Fibroblast of pulmonary artery (primary cell): ENCODE measurements at regions not wholly inside any gene's neighbourhood (a gene's known extent, or its start where the extent isn't known, plus 50 kb on each side); places are given as distances from the start of the nearest gene placed in this dataset.

ENCODE experiments used
- DNase-seq: peaks from one replicate; pipeline ENCODE4 v3.0.0-alpha.2; 2010; ENCODE audit warnings: low read depth
- H3K4me3 ChIP-seq: replicated peaks from 2 replicates; pipeline ENCODE4 v1.5.1; 2011; ENCODE audit warnings: low read depth, mild to moderate bottlenecking, control low read depth, low read length, moderate library complexity
- CTCF ChIP-seq: IDR thresholded peaks from 2 replicates; pipeline ENCODE4 v1.5.1; 2011; ENCODE audit warnings: mild to moderate bottlenecking, control low read depth, low read length, inconsistent platforms; ENCODE audit errors: missing control alignments

- H3K4me3 ChIP-seq: no peak overlapping the region
- TF ChIP-seq CTCF: no peak
- no peak for DNase-seq
Measured at GRCh38 chr5:121533814-121534213, 317.9 kb upstream of the FTMT start.

DNA sequence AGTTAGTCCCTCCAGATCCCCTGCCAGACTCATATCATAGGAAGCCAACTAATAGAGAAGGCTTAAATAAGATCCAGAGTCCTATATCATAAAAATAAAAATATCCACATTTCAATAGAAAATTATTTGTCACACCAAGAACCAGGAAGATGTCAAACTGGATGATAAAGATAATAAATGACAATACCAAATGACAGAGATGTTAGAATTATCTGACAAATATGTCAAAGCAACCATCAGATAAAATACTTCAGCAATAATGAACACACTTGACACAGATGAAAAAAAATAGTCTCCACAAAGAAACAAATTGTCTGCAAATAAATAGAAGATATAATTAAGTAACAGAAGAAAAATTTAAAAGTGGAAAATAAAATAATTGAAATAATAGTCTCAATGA is 300.7 kb upstream of the FTMT start:
- DNase-seq: no peak
- TF ChIP-seq CTCF: no peak
- no peak overlapping the region for H3K4me3 ChIP-seq

GRCh38 chr5:121559832-121560231 is 291.9 kb upstream of the FTMT start:
- TF ChIP-seq CTCF: no peak
- no peak for DNase-seq
- H3K4me3 ChIP-seq: no peak overlapping the region

GRCh38 chr5:121572061-121572460 is 279.6 kb upstream of the FTMT start:
- no peak overlapping the region for H3K4me3 ChIP-seq
- DNase-seq: no peak
- TF ChIP-seq CTCF: no peak

DNA sequence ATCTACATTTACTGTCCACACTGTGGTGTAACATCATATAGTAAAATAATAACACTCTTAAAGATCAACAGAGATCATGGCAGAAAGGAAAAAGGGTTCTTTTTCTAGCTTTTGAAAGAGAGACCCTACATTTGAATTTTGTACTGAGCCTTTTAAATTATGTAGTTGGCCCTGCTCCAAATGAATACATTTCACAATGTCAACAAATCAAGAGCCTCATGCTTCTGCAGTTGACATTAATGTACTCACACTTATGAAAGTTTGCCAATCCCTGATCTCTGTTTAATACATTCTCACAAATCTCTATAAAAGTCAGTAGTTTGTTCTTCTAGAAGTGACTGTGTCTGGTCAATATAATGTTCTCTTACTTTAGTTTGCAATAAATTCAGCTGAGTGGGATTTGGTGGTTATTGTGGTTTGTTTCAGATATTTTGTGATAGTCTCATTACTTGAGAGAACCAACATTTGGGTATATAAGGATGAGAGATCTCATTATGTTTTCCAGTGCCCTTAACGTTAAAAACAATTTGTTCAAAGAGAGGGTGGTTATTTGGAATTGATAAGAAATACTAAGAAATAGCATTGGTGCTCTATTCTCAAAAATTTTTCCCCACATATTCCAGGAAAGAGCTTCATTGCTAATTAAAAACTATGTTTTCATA is 277.8 kb upstream of the FTMT start:
- no peak overlapping the region for H3K4me3 ChIP-seq
- DNase-seq: no peak
- TF ChIP-seq CTCF: no peak

DNA sequence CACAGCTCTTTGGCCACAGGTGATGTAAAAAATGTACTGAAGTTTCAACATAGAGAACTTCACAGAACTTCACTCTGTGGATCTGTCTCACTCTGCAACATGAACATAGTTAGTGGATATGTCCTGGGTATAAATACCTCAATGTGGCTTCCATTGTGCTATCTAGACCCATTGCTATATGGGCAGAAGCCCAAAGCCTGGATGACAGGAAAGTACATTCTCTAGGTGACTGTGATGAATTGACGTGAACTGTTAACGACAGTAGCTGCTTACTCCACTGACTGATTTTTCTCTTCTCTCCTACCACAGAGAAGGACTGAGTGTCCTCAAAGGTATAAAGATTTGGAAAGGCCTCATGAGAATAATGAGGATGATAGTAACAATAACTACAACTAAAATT is 270.1 kb upstream of the FTMT start:
- no peak for DNase-seq
- TF ChIP-seq CTCF: no peak
- no peak overlapping the region for H3K4me3 ChIP-seq

- no peak for TF ChIP-seq CTCF
- no peak overlapping the region for H3K4me3 ChIP-seq
- no peak for DNase-seq
Measured at GRCh38 chr5:121596882-121597281, 254.8 kb upstream of the FTMT start.
